ENCODE measurements at regions not wholly inside any gene's neighbourhood (a gene's known extent, or its start where the extent isn't known, plus 50 kb on each side); places are given as distances from the start of the nearest gene placed in this dataset.

DNA sequence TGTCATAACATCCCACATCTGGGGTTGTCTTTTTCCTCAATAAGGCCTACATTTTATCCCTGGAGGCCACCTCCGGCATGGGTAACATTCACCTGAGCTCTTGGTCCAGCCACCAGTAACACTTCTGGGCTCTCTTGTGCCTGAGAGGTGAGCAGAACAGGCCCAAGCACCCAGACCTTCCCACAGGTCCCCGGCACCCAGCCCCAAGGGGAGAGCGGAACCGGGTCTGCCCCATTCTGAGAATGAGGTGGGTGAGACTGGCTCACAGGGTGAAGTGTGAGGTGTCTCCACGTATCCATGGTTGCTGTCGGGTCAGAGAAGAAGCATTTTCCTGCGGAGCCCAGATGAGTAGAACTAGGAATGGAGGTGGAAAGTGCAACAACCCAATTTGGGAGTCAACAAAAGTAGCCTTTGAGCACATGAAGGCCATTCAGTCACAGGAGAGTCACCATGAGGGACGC is 496.7 kb upstream of the MYT1L start:
- TF ChIP-seq, protein P1, sequence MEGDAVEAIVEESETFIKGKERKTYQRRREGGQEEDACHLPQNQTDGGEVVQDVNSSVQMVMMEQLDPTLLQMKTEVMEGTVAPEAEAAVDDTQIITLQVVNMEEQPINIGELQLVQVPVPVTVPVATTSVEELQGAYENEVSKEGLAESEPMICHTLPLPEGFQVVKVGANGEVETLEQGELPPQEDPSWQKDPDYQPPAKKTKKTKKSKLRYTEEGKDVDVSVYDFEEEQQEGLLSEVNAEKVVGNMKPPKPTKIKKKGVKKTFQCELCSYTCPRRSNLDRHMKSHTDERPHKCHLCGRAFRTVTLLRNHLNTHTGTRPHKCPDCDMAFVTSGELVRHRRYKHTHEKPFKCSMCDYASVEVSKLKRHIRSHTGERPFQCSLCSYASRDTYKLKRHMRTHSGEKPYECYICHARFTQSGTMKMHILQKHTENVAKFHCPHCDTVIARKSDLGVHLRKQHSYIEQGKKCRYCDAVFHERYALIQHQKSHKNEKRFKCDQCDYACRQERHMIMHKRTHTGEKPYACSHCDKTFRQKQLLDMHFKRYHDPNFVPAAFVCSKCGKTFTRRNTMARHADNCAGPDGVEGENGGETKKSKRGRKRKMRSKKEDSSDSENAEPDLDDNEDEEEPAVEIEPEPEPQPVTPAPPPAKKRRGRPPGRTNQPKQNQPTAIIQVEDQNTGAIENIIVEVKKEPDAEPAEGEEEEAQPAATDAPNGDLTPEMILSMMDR (IDR thresholded peaks at IDR 0.05), result no peak
- TF ChIP-seq POLR2A (IDR thresholded peaks at IDR 0.05) (no peak), POLR2AphosphoS5 (IDR thresholded peaks at IDR 0.05) (no peak)
